CD4-positive, alpha-beta T cell (primary cell): ENCODE measurements at regions not wholly inside any gene's neighbourhood (a gene's known extent, or its start where the extent isn't known, plus 50 kb on each side); places are given as distances from the start of the nearest gene placed in this dataset.

ENCODE experiments used
- ATAC-seq: fragments of 200-7000 bp; cut with Tn5 transposase; one replicate; pipeline ENCODE4 v1.10.0; 2022; ENCODE audit warnings: mild to moderate bottlenecking; ENCODE audit not compliant: poor library complexity
- CTCF ChIA-PET: fragments of 350-600 bp; sonication (Branson Sonifier 250); formaldehyde crosslinking; loops from one replicate; lab custom pipeline; 2021; ENCODE audit warnings: antibody characterized with exemption, inconsistent platforms; lab: Charles Lee
- POLR2A ChIA-PET: fragments of 350-600 bp; sonication (Branson Sonifier 250); formaldehyde crosslinking; loops from one replicate; lab custom pipeline; 2021; ENCODE audit warnings: antibody characterized with exemption, inconsistent platforms; lab: Charles Lee
- DNase-seq, 14 experiments: peaks; one replicate each; pipeline ENCODE4 v3.0.0-alpha.2; 2013 to 2020; ENCODE audit warnings: mixed read lengths in 2 of 14
- H3K27ac ChIP-seq, 2 donors: one replicate each; pipeline versions ENCODE4 v1.5.1 to v1.7.0; 2013; ENCODE audit warnings: low read length in 2 of 2, low read depth in 1 of 2, mild to moderate bottlenecking in 1 of 2
- H3K27me3 ChIP-seq, 2 experiments: 1 replicate in 1 of 2; 2 replicates in 1 of 2; pipeline versions ENCODE4 v1.6.1 to v1.7.0; 2013; ENCODE audit warnings: low read length in 2 of 2, control low read depth in 1 of 2, mild to moderate bottlenecking in 1 of 2, moderate library complexity in 1 of 2; ENCODE audit not compliant: insufficient read depth in 2 of 2, control insufficient read depth in 1 of 2
- H3K36me3 ChIP-seq: one replicate; pipeline ENCODE4 v1.6.1; 2013; ENCODE audit warnings: low read length, control low read depth; ENCODE audit not compliant: insufficient read depth
- H3K4me1 ChIP-seq: one replicate; pipeline ENCODE4 v1.6.1; 2013; ENCODE audit warnings: low read length, control low read depth; ENCODE audit not compliant: insufficient read depth
- H3K4me3 ChIP-seq: one replicate; pipeline ENCODE4 v1.5.1; 2013; ENCODE audit warnings: mild to moderate bottlenecking, low read length, moderate library complexity
- H3K9me3 ChIP-seq, 2 experiments: 1 replicate in 1 of 2; 2 replicates in 1 of 2; pipeline versions ENCODE4 v1.6.1 to v1.7.0; 2013; ENCODE audit warnings: low read length in 2 of 2, mild to moderate bottlenecking in 2 of 2, control low read depth in 1 of 2, moderate library complexity in 1 of 2; ENCODE audit not compliant: control insufficient read depth in 1 of 2, insufficient read depth in 1 of 2
- H3K27ac Mint-ChIP-seq: one replicate; pipeline ENCODE4 v1.8.0; 2020; ENCODE audit warnings: mixed read lengths
- H3K27me3 Mint-ChIP-seq: one replicate; pipeline ENCODE4 v1.8.0; 2021; ENCODE audit warnings: mixed read lengths
- H3K36me3 Mint-ChIP-seq: one replicate; pipeline ENCODE4 v1.8.0; 2021; ENCODE audit warnings: low read depth, mixed read lengths
- H3K4me1 Mint-ChIP-seq: one replicate; pipeline ENCODE4 v1.8.0; 2021; ENCODE audit warnings: low read depth, mixed read lengths
- H3K4me3 Mint-ChIP-seq: one replicate; pipeline ENCODE4 v1.8.0; 2020; ENCODE audit warnings: mild to moderate bottlenecking, mixed read lengths
- H3K9me3 Mint-ChIP-seq: one replicate; pipeline ENCODE4 v1.8.0; 2020; ENCODE audit warnings: mixed read lengths
- intact Hi-C, 2 experiments: fragments of 100-400 bp; cut with DNase I in 1 of 2; cut with micrococcal nuclease in 1 of 2; formaldehyde crosslinking; loops; one replicate each; pipeline versions ENCODE4 v1.15.1 to v1.9.0; 2023 to 2025; cut with DNase I, micrococcal nuclease
- TF ChIP-seq, protein P1 (sequence below): fragments of 200-600 bp; IDR thresholded peaks from one replicate; pipeline ENCODE4 v1.8.0; 2022; ENCODE audit warnings: antibody characterized with exemption, mild to moderate bottlenecking

GRCh38 chr18:78207942-78208341 lies 771.7 kb upstream of the SALL3 start:
- H3K36me3 Mint-ChIP-seq: no peaks in the 10 kb centered on the region
- Histone ChIP-seq H3K9me3 (peaks cover 0 to 4% of the 10 kb centered on the region in 2 experiments), H3K27ac (no peak overlapping the region), H3K27me3 (no peaks in the 10 kb centered on the region), H3K36me3 (no peaks in the 10 kb centered on the region), H3K4me1 (no peaks in the 10 kb centered on the region), H3K4me3 (no peak overlapping the region)
- CTCF ChIA-PET: no interaction called here
- no peak overlapping the region for H3K27ac Mint-ChIP-seq
- intact Hi-C loops: no loop called here
- TF ChIP-seq, protein P1, sequence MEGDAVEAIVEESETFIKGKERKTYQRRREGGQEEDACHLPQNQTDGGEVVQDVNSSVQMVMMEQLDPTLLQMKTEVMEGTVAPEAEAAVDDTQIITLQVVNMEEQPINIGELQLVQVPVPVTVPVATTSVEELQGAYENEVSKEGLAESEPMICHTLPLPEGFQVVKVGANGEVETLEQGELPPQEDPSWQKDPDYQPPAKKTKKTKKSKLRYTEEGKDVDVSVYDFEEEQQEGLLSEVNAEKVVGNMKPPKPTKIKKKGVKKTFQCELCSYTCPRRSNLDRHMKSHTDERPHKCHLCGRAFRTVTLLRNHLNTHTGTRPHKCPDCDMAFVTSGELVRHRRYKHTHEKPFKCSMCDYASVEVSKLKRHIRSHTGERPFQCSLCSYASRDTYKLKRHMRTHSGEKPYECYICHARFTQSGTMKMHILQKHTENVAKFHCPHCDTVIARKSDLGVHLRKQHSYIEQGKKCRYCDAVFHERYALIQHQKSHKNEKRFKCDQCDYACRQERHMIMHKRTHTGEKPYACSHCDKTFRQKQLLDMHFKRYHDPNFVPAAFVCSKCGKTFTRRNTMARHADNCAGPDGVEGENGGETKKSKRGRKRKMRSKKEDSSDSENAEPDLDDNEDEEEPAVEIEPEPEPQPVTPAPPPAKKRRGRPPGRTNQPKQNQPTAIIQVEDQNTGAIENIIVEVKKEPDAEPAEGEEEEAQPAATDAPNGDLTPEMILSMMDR: no peak
- no peak for DNase-seq
- POLR2A ChIA-PET: no interaction called here
- H3K4me3 Mint-ChIP-seq: no peak overlapping the region
- no peaks in the 10 kb centered on the region for H3K27me3 Mint-ChIP-seq
- no peaks in the 10 kb centered on the region for H3K4me1 Mint-ChIP-seq
- no peaks in the 10 kb centered on the region for H3K9me3 Mint-ChIP-seq
- no peak for ATAC-seq

GRCh38 chr18:78208461-78208860 lies 771.2 kb upstream of the SALL3 start:
- H3K4me1 ChIP-seq: no peaks in the 10 kb centered on the region
- Mint-ChIP-seq H3K4me3 (no peak overlapping the region), H3K36me3 (no peaks in the 10 kb centered on the region), H3K27me3 (no peaks in the 10 kb centered on the region), H3K27ac (no peak overlapping the region), H3K9me3 (no peaks in the 10 kb centered on the region), H3K4me1 (no peaks in the 10 kb centered on the region)
- TF ChIP-seq, protein P1: no peak
- no peak overlapping the region for H3K4me3 ChIP-seq
- ChIA-PET POLR2A (no interaction called here), CTCF (no interaction called here)
- H3K36me3 ChIP-seq: no peaks in the 10 kb centered on the region
- intact Hi-C loops: no loop called here
- ATAC-seq (no peak), DNase-seq (no peak)
- peaks cover 0 to 6% of the 10 kb centered on the region in 2 experiments for H3K9me3 ChIP-seq
- H3K27ac ChIP-seq: no peak overlapping the region
- no peaks in the 10 kb centered on the region for H3K27me3 ChIP-seq

GRCh38 chr18:78213361-78213994 lies 766.1 kb upstream of the SALL3 start:
- ATAC-seq (no peak), DNase-seq (no peak)
- H3K27me3 ChIP-seq: no peaks in the 10 kb centered on the region
- H3K27ac ChIP-seq: no peak overlapping the region
- ChIA-PET POLR2A (no interaction called here), CTCF (no interaction called here)
- Mint-ChIP-seq H3K27ac (no peak overlapping the region), H3K27me3 (no peaks in the 10 kb centered on the region), H3K36me3 (no peaks in the 10 kb centered on the region), H3K9me3 (no peaks in the 10 kb centered on the region), H3K4me3 (no peak overlapping the region), H3K4me1 (no peaks in the 10 kb centered on the region)
- intact Hi-C loops: no loop called here
- H3K9me3 ChIP-seq: peaks cover 0 to 25% of the 10 kb centered on the region in 2 experiments
- TF ChIP-seq, protein P1: no peak
- H3K36me3 ChIP-seq: no peaks in the 10 kb centered on the region
- H3K4me1 ChIP-seq: no peaks in the 10 kb centered on the region
- no peak overlapping the region for H3K4me3 ChIP-seq
